B cell (primary cell): ENCODE measurements at regions not wholly inside any gene's neighbourhood (a gene's known extent, or its start where the extent isn't known, plus 50 kb on each side); places are given as distances from the start of the nearest gene placed in this dataset.

Source experiments
- ATAC-seq: fragments of 200-7000 bp; cut with Tn5 transposase; one replicate; pipeline ENCODE4 v1.10.0; 2021; ENCODE audit warnings: low read depth, mild to moderate bottlenecking, moderate number of reproducible peaks, moderate library complexity
- CTCF ChIA-PET: fragments of 350-600 bp; sonication (Branson Sonifier 250); formaldehyde crosslinking; loops from one replicate; lab custom pipeline; 2021; ENCODE audit warnings: antibody characterized with exemption, inconsistent platforms; lab: Charles Lee
- POLR2A ChIA-PET: fragments of 350-600 bp; sonication (Branson Sonifier 250); formaldehyde crosslinking; loops from one replicate; lab custom pipeline; 2021; ENCODE audit warnings: antibody characterized with exemption; lab: Charles Lee
- DNase-seq: peaks from one replicate; pipeline ENCODE4 v3.0.0; 2013
- H2AFZ ChIP-seq: 2 replicates; pipeline ENCODE4 v1.6.1; 2012; ENCODE audit warnings: mild to moderate bottlenecking, low read depth, low read length; ENCODE audit not compliant: insufficient read depth, poor library complexity, severe bottlenecking
- H3K27ac ChIP-seq, 2 donors: 1 replicate in 1 of 2; 2 replicates in 1 of 2; pipeline ENCODE4 v1.5.1; 2012 to 2013; ENCODE audit warnings: low read length in 2 of 2, mild to moderate bottlenecking in 2 of 2, moderate library complexity in 1 of 2
- H3K27me3 ChIP-seq, 4 experiments: fragments of 200-600 bp in 1 of 4; sonication (generic) in 1 of 4; replicated peaks in 1 of 4; 1 replicate in 2 of 4; 2 replicates in 2 of 4; pipeline versions ENCODE4 v1.6.1 to v1.7.0; 2013 to 2016; ENCODE audit warnings: low read length in 3 of 4, mild to moderate bottlenecking in 2 of 4, mixed read lengths in 1 of 4, moderate library complexity in 1 of 4; ENCODE audit not compliant: insufficient read depth in 4 of 4, control insufficient read depth in 3 of 4; ENCODE audit errors: control extremely low read depth in 1 of 4
- H3K36me3 ChIP-seq, 2 experiments: replicated peaks in 1 of 2; 1 replicate in 1 of 2; 2 replicates in 1 of 2; pipeline versions ENCODE4 v1.6.1 to v1.7.1; 2013; ENCODE audit warnings: low read length in 1 of 2; ENCODE audit not compliant: insufficient read depth in 2 of 2, control insufficient read depth in 1 of 2; ENCODE audit errors: control extremely low read depth in 1 of 2, extremely low read depth in 1 of 2
- H3K4me1 ChIP-seq, 2 donors: fragments of 200-600 bp in 1 of 2; sonication (generic) in 1 of 2; 1 replicate in 1 of 2; 2 replicates in 1 of 2; pipeline versions ENCODE4 v1.5.1 to v1.6.1; 2013 to 2017; ENCODE audit warnings: low read length in 2 of 2; ENCODE audit not compliant: control insufficient read depth in 2 of 2, insufficient read depth in 2 of 2
- H3K4me2 ChIP-seq: replicated peaks from 2 replicates; pipeline ENCODE3; 2012; ENCODE audit warnings: mild to moderate bottlenecking, low read depth, low read length; ENCODE audit not compliant: poor library complexity, severe bottlenecking
- H3K4me3 ChIP-seq, 5 experiments: fragments of 200-600 bp in 1 of 5; sonication (generic) in 1 of 5; 1 replicate in 3 of 5; 2 replicates in 2 of 5; pipeline versions ENCODE4 v1.5.1 to v1.7.0; 2011 to 2016; ENCODE audit warnings: low read length in 4 of 5, mild to moderate bottlenecking in 4 of 5, low read depth in 2 of 5, control low read depth in 1 of 5, moderate library complexity in 1 of 5; ENCODE audit not compliant: insufficient read depth in 1 of 5; ENCODE audit errors: control extremely low read depth in 1 of 5, extremely low read depth in 1 of 5
- H3K79me2 ChIP-seq: fragments of 200-600 bp; sonication (generic); one replicate; pipeline ENCODE4 v1.6.0; 2016; ENCODE audit warnings: low read length; ENCODE audit not compliant: control insufficient read depth, insufficient read depth
- H3K9ac ChIP-seq: fragments of 200-600 bp; sonication (generic); 2 replicates; pipeline ENCODE4 v1.6.1; 2017; ENCODE audit warnings: mild to moderate bottlenecking, low read length, moderate library complexity
- H3K9me3 ChIP-seq, 3 donors: one replicate each; pipeline versions ENCODE4 v1.6.1 to v1.7.1; 2013; ENCODE audit warnings: low read length in 2 of 3; ENCODE audit not compliant: control insufficient read depth in 2 of 3, insufficient read depth in 1 of 3; ENCODE audit errors: control extremely low read depth in 1 of 3
- H4K20me1 ChIP-seq: 2 replicates; pipeline ENCODE4 v1.6.0; 2012; ENCODE audit warnings: mild to moderate bottlenecking, low read length; ENCODE audit not compliant: insufficient read depth, control insufficient read depth, poor library complexity, severe bottlenecking
- H3K27ac Mint-ChIP-seq: one replicate; pipeline ENCODE4 v1.8.0; 2021; ENCODE audit warnings: mixed read lengths
- H3K27me3 Mint-ChIP-seq: one replicate; pipeline ENCODE4 v1.8.0; 2021; ENCODE audit warnings: mixed read lengths
- H3K4me1 Mint-ChIP-seq: one replicate; pipeline ENCODE4 v1.8.0; 2021; ENCODE audit warnings: mixed read lengths
- H3K4me3 Mint-ChIP-seq: one replicate; pipeline ENCODE4 v1.8.0; 2021; ENCODE audit warnings: mixed read lengths
- H3K9me3 Mint-ChIP-seq: one replicate; pipeline ENCODE4 v1.8.0; 2022; ENCODE audit warnings: mixed read lengths; ENCODE audit not compliant: insufficient read depth
- CTCF ChIP-seq: fragments of 200-600 bp; IDR thresholded peaks from one replicate; pipeline ENCODE4 v1.8.0; 2022; ENCODE audit warnings: antibody characterized with exemption, mild to moderate bottlenecking
- EZH2 ChIP-seq: IDR thresholded peaks from 2 replicates; pipeline ENCODE4 v1.6.1; 2012; ENCODE audit warnings: borderline replicate concordance, low read depth, mild to moderate bottlenecking, moderate library complexity, low read length; ENCODE audit not compliant: insufficient read depth, poor library complexity, severe bottlenecking
- WGBS: methylation state at CpG from one replicate; pipeline ENCODE4 v1.1.5; 2013; ENCODE audit warnings: missing lambda C conversion rate; ENCODE audit not compliant: insufficient coverage; 5-methylcytosine and 5-hydroxymethylcytosine counted together
- intact Hi-C: fragments of 100-400 bp; cut with micrococcal nuclease; formaldehyde crosslinking; loops from one replicate; pipeline ENCODE4 v1.10.0; 2022

- ATAC-seq = no peak
- H3K27ac ChIP-seq = no peak overlapping the region
Observed at GRCh38 chr4:24091639-24092233, 201.9 kb upstream of the PPARGC1A start.

More at GRCh38 chr4:24091639-24092233, 201.9 kb upstream of the PPARGC1A start:
- Mint-ChIP-seq H3K27ac (no peak overlapping the region), H3K9me3 (peaks cover 4% of the 10 kb centered on the region), H3K27me3 (no peaks in the 10 kb centered on the region), H3K4me1 (no peaks in the 10 kb centered on the region), H3K4me3 (no peak overlapping the region)
- Histone ChIP-seq H3K9me3 (no peaks in the 10 kb centered on the region), H3K4me2 (no peak overlapping the region), H3K79me2 (no peaks in the 10 kb centered on the region), H3K36me3 (no peaks in the 10 kb centered on the region), H3K9ac (no peak overlapping the region), H4K20me1 (no peaks in the 10 kb centered on the region), H2AFZ (no peak overlapping the region), H3K27me3 (no peaks in the 10 kb centered on the region), H3K4me1 (no peaks in the 10 kb centered on the region), H3K4me3 (no peak overlapping the region)
- CTCF ChIA-PET = no interaction called here
- WGBS = 86% methylated on average over 4 of the region's 6 CpGs
- POLR2A ChIA-PET = no interaction called here
- intact Hi-C loops = no loop called here
- no peak for DNase-seq
- TF ChIP-seq EZH2 = no peak
- no peak for TF ChIP-seq CTCF
